ENCODE measurements at regions not wholly inside any gene's neighbourhood (a gene's known extent, or its start where the extent isn't known, plus 50 kb on each side); places are given as distances from the start of the nearest gene placed in this dataset.

DNA sequence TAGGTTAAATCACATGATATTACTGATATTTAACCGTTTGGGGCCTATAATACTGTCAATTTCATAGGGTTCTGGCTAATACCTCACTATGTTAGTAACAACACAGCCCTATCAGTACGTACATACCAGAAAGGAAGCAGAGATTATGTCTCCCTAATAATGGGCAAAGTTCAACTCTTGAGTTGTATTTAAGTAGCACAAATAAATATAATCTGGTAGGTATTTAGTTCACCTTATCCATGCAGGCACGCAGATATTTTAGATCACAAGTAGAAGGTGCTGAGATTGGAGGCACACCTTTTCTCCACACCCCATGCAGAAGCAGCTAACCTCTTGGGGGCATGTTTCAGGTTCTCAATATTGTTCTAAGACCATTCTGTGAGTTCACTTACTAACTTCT, 118.9 kb downstream of the IRS1 start:
- no peak for DNase-seq

GRCh38 chr2:226679389-226680065, 120.1 kb downstream of the IRS1 start:
- no peak for DNase-seq

DNA sequence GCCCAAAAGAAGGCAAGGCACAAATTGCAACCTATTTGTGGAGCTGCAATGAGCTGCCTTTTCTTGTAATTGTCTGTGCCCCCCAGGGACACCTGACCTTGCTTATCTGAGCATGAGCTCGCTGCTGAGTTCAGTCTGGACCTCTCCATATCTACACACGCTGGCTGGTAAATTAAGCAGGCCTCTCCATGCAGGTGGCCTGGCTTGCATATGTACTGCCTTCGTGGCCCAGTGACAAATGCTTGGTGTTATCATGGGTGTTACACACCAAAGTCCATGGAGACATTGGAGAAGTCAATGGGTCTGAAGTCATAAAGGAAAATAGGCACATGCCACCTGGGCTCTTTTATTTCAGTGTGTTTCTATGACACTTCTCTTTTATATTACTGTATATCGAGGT, 121.2 kb downstream of the IRS1 start:
- DNase-seq: no peak

DNA sequence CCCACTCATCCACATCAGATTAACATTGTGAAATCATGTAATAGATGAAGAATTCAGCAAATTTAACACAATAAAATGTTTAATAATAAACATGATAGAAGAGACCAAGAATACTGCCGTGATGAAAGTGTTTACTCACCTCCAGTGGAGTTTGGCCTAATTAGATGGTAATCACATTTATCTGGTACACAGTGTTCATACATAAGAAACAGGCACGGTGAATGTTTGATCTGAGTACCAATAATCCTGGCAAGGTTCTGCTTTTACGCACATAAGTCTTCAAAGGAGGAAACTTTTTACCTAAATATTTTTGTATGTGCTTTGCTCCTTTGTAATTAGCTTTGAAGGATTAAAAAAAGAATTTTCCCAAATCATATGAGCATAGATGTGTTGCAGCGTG, 122.5 kb downstream of the IRS1 start:
- DNase-seq: no peak

- DNase-seq: no peak
These were observed 123.0 kb downstream of the IRS1 start for GRCh38 chr2:226676618-226677017.

DNA sequence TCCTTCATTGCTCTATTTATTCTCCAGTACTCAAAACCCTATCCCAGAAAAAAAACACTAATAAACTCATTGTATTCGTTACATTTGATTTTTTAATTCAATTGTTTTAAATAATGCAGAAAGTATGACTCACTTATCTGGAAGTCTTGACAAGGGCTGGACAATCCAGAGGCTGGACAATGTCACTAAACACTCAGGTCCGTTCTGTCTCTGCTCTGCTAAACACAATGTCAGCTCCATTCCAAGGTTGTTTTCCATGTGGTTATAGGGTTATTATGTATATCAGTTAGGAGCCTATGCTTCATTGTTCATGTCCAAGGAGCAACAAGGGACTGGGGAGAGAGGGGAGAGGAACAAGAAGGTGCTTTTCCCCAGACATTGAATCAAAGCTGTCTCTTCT, 125.5 kb downstream of the IRS1 start:
- no peak for DNase-seq

GRCh38 chr2:226673314-226673723, 126.3 kb downstream of the IRS1 start:
- no peak for DNase-seq

DNA sequence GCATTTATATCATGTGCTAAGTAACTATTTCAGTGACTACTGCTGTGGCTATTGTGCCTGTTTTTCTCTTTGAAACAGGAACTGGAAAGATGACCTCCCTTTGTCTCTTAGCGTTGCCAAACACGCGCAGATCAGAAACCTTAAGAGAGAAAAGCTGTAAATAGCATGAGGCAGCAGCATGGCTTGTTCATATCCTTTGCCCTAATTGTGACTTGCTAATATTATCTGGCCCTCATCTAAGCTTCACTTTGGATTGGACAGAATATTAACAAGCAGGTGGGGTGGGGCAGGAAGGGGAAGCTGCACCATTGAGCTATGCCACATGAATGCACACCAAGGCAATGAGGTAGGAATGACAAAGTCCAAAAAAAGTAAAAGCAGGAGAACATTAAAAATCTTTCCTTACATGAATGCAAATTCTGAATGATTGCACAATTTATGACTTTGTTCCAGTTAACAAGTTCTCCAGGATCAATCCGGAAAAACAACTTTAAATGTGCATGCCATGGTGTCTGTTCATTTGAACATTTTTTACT, 128.4 kb downstream of the IRS1 start:
- no peak for DNase-seq

- no peak for DNase-seq
These were observed 129.7 kb downstream of the IRS1 start for GRCh38 chr2:226669905-226670304.

GRCh38 chr2:226669249-226669648, 130.4 kb downstream of the IRS1 start:
- DNase-seq: no peak

DNA sequence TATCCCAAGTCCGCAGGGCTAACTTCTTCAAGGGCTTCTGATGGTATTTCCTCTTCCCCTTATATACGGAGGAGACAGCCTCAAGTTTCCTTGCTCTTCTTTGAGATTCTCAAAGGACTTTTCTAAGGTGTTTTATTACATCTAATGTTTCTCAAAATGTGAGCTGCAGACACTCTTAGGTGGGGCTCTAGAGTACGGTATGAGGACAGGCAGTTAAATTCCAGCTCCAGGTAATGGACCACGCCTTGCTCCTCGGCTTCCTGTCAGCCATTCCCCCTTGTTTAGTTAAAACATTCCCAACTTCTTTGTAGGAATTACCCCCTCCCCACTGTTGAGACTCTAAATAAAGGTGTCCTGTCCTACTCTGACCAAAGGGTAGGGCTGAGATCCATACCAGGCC, 131.9 kb downstream of the IRS1 start:
- DNase-seq: no peak

GRCh38 chr2:226665306-226665831, 134.3 kb downstream of the IRS1 start:
- no peak for DNase-seq

- no peak for DNase-seq
These were observed 135.0 kb downstream of the IRS1 start for GRCh38 chr2:226664661-226665060.

GRCh38 chr2:226664140-226664539, 135.5 kb downstream of the IRS1 start:
- no peak for DNase-seq

DNA sequence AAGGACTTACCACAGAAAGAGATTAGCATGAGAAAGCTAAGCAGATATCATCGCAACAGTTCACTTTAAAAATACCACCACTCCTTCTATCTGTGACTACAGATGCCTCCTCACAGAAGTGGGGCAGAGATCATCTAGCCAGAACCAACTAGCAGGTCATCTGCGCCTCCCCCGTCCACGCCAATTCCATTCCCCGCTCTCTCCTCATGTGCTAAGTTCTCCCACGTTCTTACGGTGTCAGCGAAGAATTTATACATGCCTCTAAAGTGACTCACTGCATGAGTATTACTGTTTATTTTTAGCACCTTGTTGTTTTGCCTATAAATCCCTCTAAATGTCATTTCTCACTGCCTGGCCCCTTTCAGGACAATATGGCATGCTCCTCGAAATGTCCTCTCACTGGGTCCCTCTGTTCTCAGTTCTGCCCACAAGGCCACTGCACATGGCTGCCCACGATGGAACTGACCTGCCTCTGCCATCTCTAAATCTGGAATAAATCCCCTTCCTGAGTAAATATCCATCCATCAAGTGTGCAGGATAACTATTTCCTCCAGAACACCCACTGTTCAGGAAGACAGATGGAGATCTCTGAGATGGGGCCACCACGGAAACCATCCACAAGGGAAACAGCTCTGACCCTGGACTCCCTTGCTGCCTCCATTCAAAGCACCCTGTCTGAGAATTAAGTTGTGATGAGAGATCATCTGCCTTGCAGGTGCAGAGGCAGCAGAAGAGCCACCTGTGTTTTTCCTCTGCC, 137.7 kb downstream of the IRS1 start:
- DNase-seq: no peak

- no peak for DNase-seq
These were observed 139.1 kb downstream of the IRS1 start for GRCh38 chr2:226660526-226660925.

GRCh38 chr2:226660124-226660523, 139.5 kb downstream of the IRS1 start:
- DNase-seq: no peak

DNA sequence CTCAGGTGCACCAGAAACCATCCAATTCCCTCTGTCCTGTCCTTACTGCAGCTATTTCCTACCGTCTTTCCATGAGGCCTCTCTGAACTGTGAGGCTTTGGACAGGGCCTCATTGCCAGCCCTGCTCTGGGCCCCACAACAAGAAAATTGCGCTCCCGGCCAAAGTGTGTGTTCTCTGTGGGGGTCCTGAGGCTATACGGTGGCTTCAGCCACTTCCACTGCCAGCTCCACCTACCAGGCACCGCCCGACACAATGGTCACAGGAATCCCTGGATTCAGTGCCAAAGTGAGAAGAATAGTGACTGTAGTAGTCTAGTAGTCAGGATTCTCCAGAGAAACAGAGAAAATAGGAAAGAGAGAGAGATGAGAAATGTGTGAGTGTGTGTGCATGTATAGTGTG, 140.2 kb downstream of the IRS1 start:
- no peak for DNase-seq

DNA sequence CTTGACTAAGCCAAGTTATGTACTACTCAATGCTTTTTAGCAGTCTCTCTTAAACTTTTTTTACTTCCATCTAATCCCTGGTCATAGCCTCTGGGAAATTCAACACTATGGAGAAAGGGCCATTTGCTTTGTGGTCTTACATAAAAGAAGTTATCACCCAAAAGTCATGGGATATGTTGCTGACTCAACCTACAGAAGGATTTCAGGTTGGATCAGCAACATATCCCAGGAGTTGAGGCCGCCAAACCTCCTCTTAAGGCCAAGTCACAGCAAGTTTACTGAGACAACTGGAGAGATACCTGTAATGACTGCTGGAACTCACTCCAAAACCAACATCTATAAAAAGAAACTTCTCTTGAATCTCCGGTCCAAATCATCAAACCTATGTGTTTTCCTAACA, 141.1 kb downstream of the IRS1 start:
- DNase-seq: no peak

DNA sequence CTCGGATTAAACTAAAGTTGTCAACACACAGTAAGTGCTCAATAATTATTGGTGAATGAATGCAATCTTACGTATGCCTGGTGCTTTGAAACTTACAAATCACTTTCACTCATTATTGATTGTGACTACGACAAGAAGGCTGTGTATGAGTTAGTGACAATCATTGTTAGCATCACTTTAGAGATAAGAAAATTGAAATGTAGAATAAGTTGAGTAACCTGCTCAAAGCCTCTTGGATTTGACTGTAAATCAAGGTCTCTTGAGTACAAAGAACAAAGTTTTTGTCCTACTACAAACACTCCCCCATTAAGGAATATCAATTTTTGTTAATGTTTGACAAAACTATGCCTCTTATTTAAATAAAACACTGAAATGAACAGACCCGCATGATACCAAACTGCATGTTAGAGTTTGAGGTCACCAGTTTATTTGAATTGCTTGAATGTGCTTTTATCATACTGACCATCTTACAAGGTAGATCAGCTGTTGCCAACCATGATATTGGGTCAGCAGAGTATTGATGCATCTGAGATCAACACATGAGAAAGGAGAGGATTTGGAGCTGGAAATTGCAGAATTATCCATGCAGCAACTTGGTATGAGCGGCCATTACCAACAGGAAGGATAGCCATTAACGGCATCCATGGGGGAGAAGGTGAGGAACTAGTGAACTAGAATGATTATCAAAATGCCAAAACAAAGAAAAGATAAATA, 142.1 kb downstream of the IRS1 start:
- DNase-seq: no peak

DNA sequence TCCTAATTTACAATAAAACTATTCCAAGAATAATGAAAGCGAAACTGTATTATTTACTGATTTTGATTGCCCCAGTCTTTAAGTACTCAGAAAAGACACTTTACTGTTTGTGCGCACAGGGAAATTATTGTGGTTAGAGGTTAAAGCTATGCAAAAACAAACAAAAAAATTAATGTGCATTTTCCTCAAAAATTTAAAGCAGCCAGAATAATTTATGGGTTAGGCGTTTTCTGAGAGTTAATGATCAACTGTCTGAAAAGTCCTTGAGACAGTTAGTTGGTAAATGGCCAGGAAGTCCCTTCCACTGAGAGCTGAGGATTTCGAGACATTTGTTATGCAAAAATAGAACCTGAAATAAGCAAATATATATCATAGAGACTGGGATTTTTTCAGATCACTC, 143.3 kb downstream of the IRS1 start:
- DNase-seq: no peak

- no peak for DNase-seq
These were observed 143.7 kb downstream of the IRS1 start for GRCh38 chr2:226655871-226656270.

GRCh38 chr2:226652983-226653765, 146.4 kb downstream of the IRS1 start:
- no peak for DNase-seq

All from CD4-positive, alpha-beta T cell treated with Interleukin-21 for 1 hour (primary cell).